ENCODE measurements at regions not wholly inside any gene's neighbourhood (a gene's known extent, or its start where the extent isn't known, plus 50 kb on each side); places are given as distances from the start of the nearest gene placed in this dataset.

GRCh38 chr15:60070838-60071493 is 66.9 kb downstream of the FOXB1 start:
- Histone ChIP-seq H3K4me3 (no peak overlapping the region), H3K27me3 (replicated peaks in 1 of 2; ENCODE audit: control insufficient read depth in 2 of 2, insufficient read depth in 2 of 2, low read length in 1 of 2) (peaks cover 0 to 6% of the 10 kb centered on the region in 2 experiments; a peak in 2 of 4 replicates), H3K9ac (ENCODE audit: control insufficient read depth, insufficient read depth, low read length) (no peak overlapping the region), H3K79me2 (ENCODE audit: control insufficient read depth, insufficient read depth, low read length) (no peaks in the 10 kb centered on the region), H3K36me3 (ENCODE audit: control insufficient read depth in 2 of 2, insufficient read depth in 2 of 2, low read length in 1 of 2) (no peaks in the 10 kb centered on the region), H2AFZ (ENCODE audit: control insufficient read depth, low read depth, low read length) (no peak overlapping the region), H4K20me1 (ENCODE audit: control insufficient read depth, insufficient read depth) (no peaks in the 10 kb centered on the region), H3K4me1 (ENCODE audit: control insufficient read depth, insufficient read depth, low read length) (no peaks in the 10 kb centered on the region), H3K9me3 (replicated peaks; ENCODE audit: control insufficient read depth, insufficient read depth, low read length) (no peaks in the 10 kb centered on the region), H3K27ac (ENCODE audit: control insufficient read depth, insufficient read depth) (no peak overlapping the region), H3K4me2 (ENCODE audit: control insufficient read depth, insufficient read depth) (no peak overlapping the region)
- DNase-seq (ENCODE audit: low read depth, low spot score), result no peak
- TF ChIP-seq ZBED1 (IDR thresholded peaks at IDR 0.05; ENCODE audit: borderline replicate concordance) (no peak), GATAD2B (conservative IDR thresholded peaks at IDR 0.05; ENCODE audit: low read depth) (no peak), ZNF217 (IDR thresholded peaks at IDR 0.05) (no peak), PKNOX1 (IDR thresholded peaks at IDR 0.05) (no peak), BMI1 (IDR thresholded peaks at IDR 0.05; ENCODE audit: borderline replicate concordance) (no peak), ZSCAN29 (IDR thresholded peaks at IDR 0.05) (no peak), WRNIP1 (IDR thresholded peaks at IDR 0.05; ENCODE audit: borderline replicate concordance, low read depth, low read length) (no peak), KDM1A (IDR thresholded peaks at IDR 0.05; ENCODE audit: borderline replicate concordance) (no peak), YBX1 (IDR thresholded peaks at IDR 0.05) (no peak), FOXK2 (IDR thresholded peaks at IDR 0.05) (no peak), USF1 (IDR thresholded peaks at IDR 0.05; ENCODE audit: borderline replicate concordance, extremely low read length, insufficient read depth, low read depth, low read length) (no peak), POLR2A (IDR thresholded peaks at IDR 0.05; ENCODE audit: low read depth, low read length) (no peak), MTA3 (IDR thresholded peaks at IDR 0.05; ENCODE audit: borderline replicate concordance, low read length) (no peak), HDAC2 (IDR thresholded peaks at IDR 0.05) (no peak)
- ChIA-PET CTCF (no interaction called here), POLR2A (no interaction called here), RAD21 (ENCODE audit: unreplicated experiment) (no interaction called here), SMC1A (ENCODE audit: uncharacterized antibody, unreplicated experiment) (no interaction called here)
- ATAC-seq, result no peak
- 30% methylated on average over 8 of the region's 8 CpGs for WGBS (ENCODE audit: insufficient coverage, insufficient replicate concordance, low lambda C conversion rate, missing lambda C conversion rate)
- FAIRE-seq, result no peak
- intact Hi-C loops (cut with micrococcal nuclease; ENCODE audit: unreplicated experiment) (no loop called here), in situ Hi-C loops (cut with MboI) (no loop called here)
- no TSS peak for BruUV-seq (replicated peaks)

Measured in GM12878 (cell line).